ENCODE measurements at regions not wholly inside any gene's neighbourhood (a gene's known extent, or its start where the extent isn't known, plus 50 kb on each side); places are given as distances from the start of the nearest gene placed in this dataset.

GRCh38 chrX:55389376-55389775 lies 62.6 kb upstream of the MAGEH1 start:
- TF ChIP-seq CTCF (IDR thresholded peaks at IDR 0.05 in 2 of 3, conservative IDR thresholded peaks at IDR 0.05 in 1 of 3; ENCODE audit: borderline replicate concordance in 1 of 3, insufficient read depth in 1 of 3, low read depth in 2 of 3, low read length in 2 of 3) (no peak), ATF3 (IDR thresholded peaks at IDR 0.05) (no peak), JUND (IDR thresholded peaks at IDR 0.05) (no peak), EZH2 (IDR thresholded peaks at IDR 0.05) (no peak), SP1 (IDR thresholded peaks at IDR 0.05; ENCODE audit: low read depth) (no peak), SIN3A (IDR thresholded peaks at IDR 0.05; ENCODE audit: low read depth) (no peak), RAD21 (IDR thresholded peaks at IDR 0.05; ENCODE audit: low read depth) (no peak), EGR1 (IDR thresholded peaks at IDR 0.05; ENCODE audit: low read depth) (no peak), MAX (IDR thresholded peaks at IDR 0.05) (no peak), POLR2A (IDR thresholded peaks at IDR 0.05; ENCODE audit: borderline replicate concordance, extremely low read depth, insufficient read depth, insufficient read length) (no peak), ELF1 (IDR thresholded peaks at IDR 0.05; ENCODE audit: borderline replicate concordance, low read depth) (no peak)

Measured in HCT116 (cell line).